Mucosa of rectum (tissue), 2 donors: ENCODE measurements at regions not wholly inside any gene's neighbourhood (a gene's known extent, or its start where the extent isn't known, plus 50 kb on each side); places are given as distances from the start of the nearest gene placed in this dataset.

Experiments
- H3K27ac ChIP-seq, 2 donors: one replicate each; pipeline ENCODE4 v1.7.0; 2013; ENCODE audit warnings: inconsistent platforms in 2 of 2, low read depth in 2 of 2, low read length in 2 of 2
- H3K27me3 ChIP-seq, 2 donors: one replicate each; pipeline ENCODE4 v1.7.0; 2013; ENCODE audit warnings: low read length in 2 of 2; ENCODE audit not compliant: control insufficient read depth in 2 of 2, insufficient read depth in 2 of 2
- H3K36me3 ChIP-seq, 2 donors: one replicate each; pipeline ENCODE4 v1.7.0; 2013; ENCODE audit warnings: low read length in 2 of 2; ENCODE audit not compliant: control insufficient read depth in 2 of 2, insufficient read depth in 2 of 2
- H3K4me1 ChIP-seq, 2 donors: one replicate each; pipeline ENCODE4 v1.7.0; 2013; ENCODE audit warnings: low read length in 2 of 2, mild to moderate bottlenecking in 1 of 2; ENCODE audit not compliant: control insufficient read depth in 2 of 2, insufficient read depth in 2 of 2
- H3K4me3 ChIP-seq, 2 donors: one replicate each; pipeline ENCODE4 v1.7.0; 2013; ENCODE audit warnings: low read length in 2 of 2
- H3K9ac ChIP-seq, 2 donors: one replicate each; pipeline ENCODE4 v1.7.0; 2013; ENCODE audit warnings: low read length in 2 of 2, low read depth in 1 of 2, mild to moderate bottlenecking in 1 of 2
- H3K9me3 ChIP-seq, 2 donors: one replicate each; pipeline ENCODE4 v1.7.0; 2013; ENCODE audit warnings: low read length in 2 of 2; ENCODE audit not compliant: control insufficient read depth in 2 of 2
- donor health status: healthy.
- donor health status: Normal muscosa, but diverticular disease.

DNA sequence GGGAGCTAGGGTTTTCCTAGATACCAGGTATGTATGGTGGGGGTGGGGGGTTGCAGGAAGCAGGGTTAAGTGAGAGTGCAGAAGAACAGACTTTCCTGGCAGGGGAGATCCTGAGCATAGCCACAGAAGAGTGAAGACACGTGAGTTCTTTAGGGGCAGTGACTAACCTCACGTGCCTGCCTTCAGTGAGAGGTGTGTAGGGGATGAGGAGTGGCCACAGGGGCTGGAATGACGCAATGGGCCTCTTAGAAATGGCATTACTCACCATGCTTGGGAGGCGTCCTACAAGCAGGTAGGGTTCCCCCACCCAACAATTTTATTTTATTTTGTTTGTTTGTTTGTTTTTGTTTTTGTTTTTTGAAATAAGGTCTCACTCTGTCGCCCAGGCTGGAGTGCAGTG is 698.6 kb upstream of the NRP1 start:
- H3K27ac ChIP-seq, result no peak overlapping the region
- no peak overlapping the region for H3K4me3 ChIP-seq
- H3K9ac ChIP-seq, result no peak overlapping the region
- no peaks in the 10 kb centered on the region for H3K27me3 ChIP-seq
- no peaks in the 10 kb centered on the region for H3K36me3 ChIP-seq
- H3K9me3 ChIP-seq, result no peaks in the 10 kb centered on the region
- no peaks in the 10 kb centered on the region for H3K4me1 ChIP-seq

DNA sequence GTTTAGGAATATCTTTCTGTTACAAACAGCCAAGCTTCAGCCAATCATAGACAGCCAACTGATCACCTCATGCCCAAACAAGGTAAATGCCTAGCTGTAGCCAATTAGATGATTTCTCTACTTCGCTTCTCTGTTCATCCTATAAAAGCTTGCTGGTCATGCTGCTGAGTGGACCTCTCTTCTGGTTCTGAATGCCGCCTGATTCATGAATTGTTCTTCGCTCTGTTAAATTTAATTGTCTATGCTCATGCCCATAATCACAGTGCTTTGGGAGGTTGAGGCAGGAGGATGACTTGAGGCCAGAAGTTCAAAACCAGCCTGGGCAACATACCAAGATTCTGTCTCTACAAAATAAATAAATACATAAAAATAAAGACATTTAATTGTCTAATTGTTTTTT is 698.1 kb upstream of the NRP1 start:
- H3K27me3 ChIP-seq, result no peaks in the 10 kb centered on the region
- H3K9ac ChIP-seq, result no peak overlapping the region
- no peak overlapping the region for H3K4me3 ChIP-seq
- H3K4me1 ChIP-seq, result no peaks in the 10 kb centered on the region
- H3K9me3 ChIP-seq, result no peaks in the 10 kb centered on the region
- H3K36me3 ChIP-seq, result no peaks in the 10 kb centered on the region
- no peak overlapping the region for H3K27ac ChIP-seq

DNA sequence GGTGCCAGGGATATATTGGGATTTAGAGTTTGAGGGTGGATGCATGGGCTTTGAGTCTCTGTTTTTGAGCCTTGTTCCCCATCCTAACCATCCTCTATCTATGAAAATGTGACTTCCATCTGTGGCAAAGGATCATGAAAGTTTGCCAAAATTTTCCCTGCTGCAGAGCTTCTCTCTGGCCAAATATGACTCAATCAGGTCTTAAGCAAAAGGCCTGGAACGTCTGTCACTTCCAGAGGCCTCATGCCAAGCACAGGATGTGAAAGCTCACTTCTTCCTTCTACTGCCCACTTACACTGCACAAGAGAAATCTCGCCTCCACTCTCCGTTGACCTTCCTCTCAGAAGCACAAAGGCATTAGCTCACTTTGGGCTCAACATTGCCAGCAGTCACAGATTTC is 696.9 kb upstream of the NRP1 start:
- no peaks in the 10 kb centered on the region for H3K9me3 ChIP-seq
- H3K27ac ChIP-seq, result no peak overlapping the region
- H3K27me3 ChIP-seq, result no peaks in the 10 kb centered on the region
- H3K9ac ChIP-seq, result no peak overlapping the region
- no peaks in the 10 kb centered on the region for H3K4me1 ChIP-seq
- H3K4me3 ChIP-seq, result no peak overlapping the region
- no peaks in the 10 kb centered on the region for H3K36me3 ChIP-seq

- Histone ChIP-seq H3K9ac (no peak overlapping the region), H3K27ac (no peak overlapping the region), H3K27me3 (no peaks in the 10 kb centered on the region), H3K36me3 (no peaks in the 10 kb centered on the region), H3K4me3 (no peak overlapping the region), H3K4me1 (no peaks in the 10 kb centered on the region), H3K9me3 (no peaks in the 10 kb centered on the region)
Observed at GRCh38 chr10:34029455-34029854, 695.0 kb upstream of the NRP1 start.

- H3K4me1 ChIP-seq, result no peaks in the 10 kb centered on the region
- H3K36me3 ChIP-seq, result no peaks in the 10 kb centered on the region
- H3K27me3 ChIP-seq, result no peaks in the 10 kb centered on the region
- H3K9ac ChIP-seq, result no peak overlapping the region
- H3K9me3 ChIP-seq, result no peaks in the 10 kb centered on the region
- no peak overlapping the region for H3K27ac ChIP-seq
- H3K4me3 ChIP-seq, result no peak overlapping the region
Observed at GRCh38 chr10:34028936-34029335, 694.5 kb upstream of the NRP1 start.

GRCh38 chr10:34024693-34025425 is 690.4 kb upstream of the NRP1 start:
- Histone ChIP-seq H3K27me3 (no peaks in the 10 kb centered on the region), H3K4me1 (no peaks in the 10 kb centered on the region), H3K9me3 (no peaks in the 10 kb centered on the region), H3K9ac (no peak overlapping the region), H3K36me3 (no peaks in the 10 kb centered on the region), H3K4me3 (no peak overlapping the region), H3K27ac (no peak overlapping the region)

DNA sequence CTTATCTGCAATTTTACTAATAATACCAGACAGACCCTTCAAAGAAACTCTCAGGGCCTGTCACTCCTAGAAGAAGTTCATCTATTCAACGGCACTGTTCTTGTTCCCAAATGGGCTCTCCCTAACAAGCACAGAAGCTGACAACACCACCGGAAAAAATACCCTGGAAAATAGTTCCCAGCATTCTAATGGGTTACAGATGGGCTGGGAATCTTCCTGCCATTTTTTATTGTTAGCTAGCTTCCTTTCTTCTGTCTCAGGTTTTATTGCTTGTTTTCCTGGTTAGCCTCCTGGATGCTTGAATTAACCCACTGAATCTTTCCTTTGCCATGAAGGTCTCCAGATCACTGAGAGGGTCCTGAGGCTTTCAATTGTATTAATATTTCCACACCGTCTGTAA is 689.8 kb upstream of the NRP1 start:
- Histone ChIP-seq H3K9ac (no peak overlapping the region), H3K9me3 (no peaks in the 10 kb centered on the region), H3K36me3 (no peaks in the 10 kb centered on the region), H3K27me3 (no peaks in the 10 kb centered on the region), H3K27ac (no peak overlapping the region), H3K4me3 (no peak overlapping the region), H3K4me1 (no peaks in the 10 kb centered on the region)

DNA sequence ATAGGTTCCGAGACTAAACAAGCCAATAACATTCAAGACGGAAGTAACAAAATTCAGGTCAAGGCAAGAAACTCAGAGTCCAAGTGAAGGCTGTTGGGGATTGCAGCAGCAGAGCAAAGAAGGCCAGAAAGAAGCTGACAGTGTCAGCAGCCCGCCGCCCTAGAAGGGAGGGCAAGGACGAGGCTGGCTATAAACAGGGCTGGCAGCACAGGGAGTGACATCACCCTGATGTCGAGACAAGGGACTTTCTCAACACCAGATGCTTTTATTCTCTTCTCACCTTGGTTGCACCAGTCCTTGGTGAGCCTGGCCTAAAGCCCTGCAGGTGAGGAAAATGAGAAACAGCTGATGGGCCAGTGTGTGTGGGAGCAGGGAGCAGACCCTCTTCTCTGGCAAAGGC is 687.7 kb upstream of the NRP1 start:
- H3K4me3 ChIP-seq, result no peak overlapping the region
- H3K4me1 ChIP-seq, result no peaks in the 10 kb centered on the region
- H3K27ac ChIP-seq, result no peak overlapping the region
- H3K9me3 ChIP-seq, result no peaks in the 10 kb centered on the region
- H3K9ac ChIP-seq, result no peak overlapping the region
- no peaks in the 10 kb centered on the region for H3K36me3 ChIP-seq
- H3K27me3 ChIP-seq, result no peaks in the 10 kb centered on the region

DNA sequence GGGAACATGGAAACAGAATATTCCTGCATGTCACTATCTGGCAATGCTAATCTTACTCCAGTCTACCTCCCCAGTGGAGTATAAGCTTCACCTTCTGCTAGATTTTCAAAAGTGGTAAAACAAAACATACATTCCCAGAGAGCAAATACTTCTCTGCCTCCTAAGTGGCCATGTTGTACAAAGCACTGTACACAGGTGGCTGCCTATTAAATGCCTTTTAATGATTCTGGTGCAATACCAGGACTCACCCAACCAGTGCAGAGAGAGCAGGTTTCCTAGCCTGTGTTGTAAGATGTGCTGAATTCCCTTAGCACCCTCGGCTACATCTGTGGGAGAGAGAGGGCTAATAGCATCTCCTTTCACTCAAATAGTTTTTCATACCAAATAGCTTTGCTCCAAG is 684.3 kb upstream of the NRP1 start:
- H3K36me3 ChIP-seq, result no peaks in the 10 kb centered on the region
- no peak overlapping the region for H3K9ac ChIP-seq
- no peaks in the 10 kb centered on the region for H3K9me3 ChIP-seq
- no peak overlapping the region for H3K27ac ChIP-seq
- no peak overlapping the region for H3K4me3 ChIP-seq
- H3K4me1 ChIP-seq, result no peaks in the 10 kb centered on the region
- H3K27me3 ChIP-seq, result no peaks in the 10 kb centered on the region

DNA sequence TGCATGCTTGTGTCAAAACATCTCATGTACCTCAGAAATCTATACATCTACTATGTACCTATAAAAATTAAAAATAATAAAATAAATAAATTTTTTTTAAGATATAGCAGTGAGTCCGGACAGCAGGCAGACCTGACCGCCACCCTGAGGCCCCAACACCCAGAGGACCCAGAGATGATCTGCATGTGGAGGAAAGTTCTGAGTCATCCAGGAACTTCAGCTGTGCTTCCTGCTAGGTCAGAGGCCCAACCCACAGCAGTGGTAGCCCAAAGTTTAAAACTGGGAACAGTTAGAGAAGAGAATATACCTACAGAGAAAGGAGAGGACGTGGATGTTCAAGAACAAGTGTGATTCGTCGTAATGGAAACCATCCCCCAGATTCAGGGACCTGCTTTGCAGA is 683.7 kb upstream of the NRP1 start:
- no peaks in the 10 kb centered on the region for H3K9me3 ChIP-seq
- H3K9ac ChIP-seq, result no peak overlapping the region
- H3K4me1 ChIP-seq, result no peaks in the 10 kb centered on the region
- no peaks in the 10 kb centered on the region for H3K27me3 ChIP-seq
- no peaks in the 10 kb centered on the region for H3K36me3 ChIP-seq
- no peak overlapping the region for H3K4me3 ChIP-seq
- H3K27ac ChIP-seq, result no peak overlapping the region

- no peak overlapping the region for H3K4me3 ChIP-seq
- no peaks in the 10 kb centered on the region for H3K36me3 ChIP-seq
- no peaks in the 10 kb centered on the region for H3K9me3 ChIP-seq
- H3K9ac ChIP-seq, result no peak overlapping the region
- no peaks in the 10 kb centered on the region for H3K27me3 ChIP-seq
- H3K4me1 ChIP-seq, result no peaks in the 10 kb centered on the region
- no peak overlapping the region for H3K27ac ChIP-seq
Observed at GRCh38 chr10:34017281-34017680, 682.8 kb upstream of the NRP1 start.
